ENCODE measurements at regions not wholly inside any gene's neighbourhood (a gene's known extent, or its start where the extent isn't known, plus 50 kb on each side); places are given as distances from the start of the nearest gene placed in this dataset.
A peak's percentile ranks its signal among the peaks of the same experiment; 100 is the strongest.

- peak; percentile 55 for DNase-seq
These were observed 277.0 kb downstream of the PTPRU start for GRCh38 chr1:29513357-29513756.

DNA sequence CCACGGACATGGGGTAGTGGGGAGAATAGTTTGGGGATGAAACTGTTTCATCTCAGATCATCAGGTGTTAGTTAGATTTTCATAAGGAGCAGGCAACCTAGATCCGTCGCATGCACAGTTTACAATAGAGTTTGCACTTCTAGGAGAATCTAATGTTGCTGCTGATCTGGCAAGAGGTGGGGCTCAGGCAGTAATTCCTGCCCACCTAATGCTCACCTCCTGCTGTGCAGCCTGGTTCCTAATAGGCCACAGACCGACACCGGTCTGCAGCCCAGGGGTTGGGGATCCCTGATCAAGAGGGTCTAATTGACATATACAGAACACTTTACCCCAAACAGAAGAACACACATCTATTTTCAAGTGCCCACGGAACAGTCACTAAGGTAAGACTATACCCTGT is 275.1 kb downstream of the PTPRU start:
- no peak for DNase-seq

- DNase-seq, result no peak
These were observed 272.3 kb downstream of the PTPRU start for GRCh38 chr1:29508458-29509107.

- DNase-seq, result no peak
These were observed 270.4 kb downstream of the PTPRU start for GRCh38 chr1:29506678-29507225.

DNA sequence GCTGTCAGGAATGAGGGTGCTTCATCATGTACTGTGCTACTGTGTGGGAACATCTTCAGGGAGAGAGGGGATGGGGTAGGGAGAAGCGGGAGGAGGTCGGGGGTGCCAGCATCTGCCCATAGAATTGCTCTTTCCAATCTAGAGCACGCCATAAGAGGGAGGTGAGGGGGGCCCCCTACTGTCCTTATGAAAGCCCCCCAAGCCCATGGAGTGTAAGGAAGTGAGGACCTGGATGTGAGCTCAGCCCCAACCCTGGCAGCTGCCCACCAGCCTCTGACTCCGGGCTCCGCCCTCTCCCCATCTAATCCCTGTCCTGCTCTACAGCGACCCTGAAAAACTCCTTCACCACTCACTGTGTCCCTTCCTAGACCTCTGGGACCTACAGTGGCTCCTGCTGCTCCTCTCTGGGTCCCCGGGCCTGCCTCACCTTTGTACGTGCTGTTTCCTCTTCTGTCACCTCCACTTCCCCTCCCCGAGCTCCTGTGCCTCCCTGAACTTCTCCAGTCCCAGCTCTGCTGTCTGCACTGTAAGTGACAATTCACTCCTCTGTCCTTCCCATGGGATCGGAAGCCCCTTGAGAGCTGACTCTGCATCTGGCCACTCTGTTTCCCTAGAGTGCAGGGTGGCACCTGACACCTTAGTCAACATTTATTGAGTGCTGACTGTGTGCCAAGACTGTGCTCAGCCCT is 269.4 kb downstream of the PTPRU start:
- no peak for DNase-seq

GRCh38 chr1:29504709-29505410 is 268.5 kb downstream of the PTPRU start:
- no peak for DNase-seq

GRCh38 chr1:29504196-29504595 is 267.9 kb downstream of the PTPRU start:
- peak; percentile 7 for DNase-seq

DNA sequence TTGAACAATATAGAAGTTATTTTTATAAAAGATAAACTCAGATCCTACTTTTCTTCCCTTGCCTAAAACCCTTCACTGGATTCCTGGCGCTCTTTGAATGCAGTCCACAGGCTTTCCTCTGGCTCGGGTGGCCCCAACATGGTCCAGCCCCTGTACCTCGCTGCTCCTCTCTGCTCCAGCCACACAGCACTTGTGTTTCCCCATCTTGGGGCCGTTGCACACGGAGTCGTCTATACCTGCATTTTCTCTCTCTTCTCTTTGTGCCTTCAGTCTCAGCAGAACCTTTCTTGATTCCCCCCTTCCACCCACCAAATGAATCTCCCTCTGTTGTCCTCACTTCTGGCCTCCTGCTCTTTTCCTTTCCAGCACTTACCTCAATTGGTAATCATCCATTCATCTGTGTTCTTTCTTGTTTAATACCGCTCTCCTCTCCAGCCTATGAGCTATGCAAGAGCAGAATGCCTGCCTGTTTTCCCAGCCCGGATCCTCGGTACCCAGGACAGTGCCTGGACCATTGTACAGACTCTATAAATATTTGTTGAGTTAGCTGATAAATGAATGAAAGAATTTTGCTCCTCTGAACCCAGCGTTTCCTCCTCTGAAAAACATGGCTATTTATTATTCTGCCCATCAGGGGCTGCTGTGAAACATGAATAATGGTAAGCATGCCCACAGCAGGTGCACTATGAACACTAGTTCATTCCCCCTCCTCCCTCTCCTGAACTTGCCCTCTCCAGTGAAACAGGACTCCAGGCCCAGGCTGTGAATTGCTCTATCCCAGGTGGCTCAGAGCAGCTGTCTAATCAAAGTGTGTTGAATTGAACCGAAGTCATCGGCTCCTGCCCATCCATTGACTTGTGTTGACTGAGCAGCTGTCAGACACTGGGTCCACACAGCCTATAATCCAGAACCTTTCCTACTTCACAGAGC is 266.9 kb downstream of the PTPRU start:
- DNase-seq, result no peak

DNA sequence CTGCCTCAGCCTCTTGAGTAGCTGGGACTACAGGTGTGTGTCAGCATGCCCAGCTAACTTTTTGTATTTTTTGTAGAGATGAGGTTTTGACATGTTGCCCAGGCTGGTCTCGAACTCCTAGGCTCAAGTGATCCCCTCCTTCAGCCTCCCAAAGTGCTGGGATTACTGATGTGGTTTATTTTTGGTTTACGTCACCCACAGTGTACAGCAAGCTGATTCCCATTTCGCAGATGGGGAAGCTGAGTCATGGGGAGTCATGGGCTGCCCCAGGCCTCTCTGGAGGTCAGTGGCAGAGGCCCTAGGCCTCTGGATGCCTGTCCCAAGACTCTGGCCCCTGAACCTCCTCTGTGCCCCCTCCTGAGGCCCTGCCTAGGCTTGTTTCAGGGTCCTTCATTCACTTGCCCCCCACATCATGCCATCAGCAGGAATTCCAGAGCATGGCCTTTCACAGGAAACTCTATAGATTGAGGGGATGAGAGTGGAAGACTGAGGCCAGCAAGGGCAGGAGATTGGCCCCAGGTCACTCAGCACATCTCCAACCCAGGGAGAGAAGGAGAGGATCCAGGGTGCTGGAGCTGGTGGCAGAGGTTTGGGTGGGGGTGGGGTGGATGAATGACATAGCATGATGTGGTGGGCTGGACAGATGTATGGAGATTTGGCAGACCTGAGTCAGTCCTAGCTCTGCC is 266.0 kb downstream of the PTPRU start:
- DNase-seq, result no peak

DNA sequence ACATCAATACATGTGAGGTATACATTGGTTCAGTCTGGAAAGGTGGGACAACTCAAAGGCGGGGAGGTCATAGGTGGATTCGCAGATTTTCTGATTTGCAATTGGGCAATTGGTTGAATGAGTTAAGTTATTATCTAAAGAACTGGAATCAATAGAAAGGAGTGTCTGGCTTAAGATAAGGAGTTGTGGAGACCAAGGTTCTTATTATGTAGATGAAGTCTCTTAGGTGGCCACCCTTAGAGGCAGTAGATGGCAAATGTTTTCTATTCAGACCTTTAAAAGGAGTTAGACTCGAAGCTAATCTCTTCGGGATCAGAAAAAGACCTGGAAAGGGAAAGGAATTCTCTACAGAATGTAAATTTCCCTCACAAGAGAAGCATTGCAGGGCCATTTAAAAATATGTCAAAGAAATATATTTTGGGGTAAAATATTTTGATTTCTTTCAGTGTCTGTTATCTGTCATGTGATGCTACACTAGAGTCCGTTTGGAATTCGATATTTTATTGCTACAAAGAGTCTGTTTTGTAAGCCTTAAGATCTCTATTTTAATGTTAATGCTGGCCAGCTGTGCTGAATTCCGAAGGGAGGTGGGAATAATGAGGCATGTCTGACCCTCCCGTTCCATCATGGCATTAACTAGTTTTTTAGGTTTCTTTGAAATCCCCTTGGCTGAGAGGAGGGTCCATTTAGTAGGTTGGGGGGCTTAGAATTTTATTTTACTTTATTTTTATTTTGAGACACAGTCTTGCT is 265.1 kb downstream of the PTPRU start:
- DNase-seq, result no peak

GRCh38 chr1:29500651-29501050 is 264.3 kb downstream of the PTPRU start:
- no peak for DNase-seq

DNA sequence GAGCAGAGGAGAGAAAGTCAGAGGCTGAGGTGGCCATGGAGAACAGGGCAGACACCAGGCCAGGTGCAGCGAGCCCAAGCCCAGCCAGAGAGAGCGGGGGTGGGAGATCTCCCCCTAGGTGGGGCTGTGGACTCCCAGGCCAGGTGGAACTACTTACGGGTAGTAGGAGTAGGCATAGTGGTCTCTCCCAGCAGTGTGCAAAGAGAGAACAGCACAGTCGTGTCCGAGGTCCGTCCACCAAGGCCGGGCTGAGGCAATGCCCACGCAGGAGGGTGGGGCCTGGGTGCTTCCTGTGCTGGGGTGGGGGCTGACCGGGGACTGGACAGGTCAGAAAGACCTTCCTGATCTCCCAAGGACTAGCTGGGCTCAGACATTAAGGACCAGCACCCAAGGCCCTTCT is 263.7 kb downstream of the PTPRU start:
- no peak for DNase-seq

GRCh38 chr1:29499104-29499650 is 262.9 kb downstream of the PTPRU start:
- no peak for DNase-seq

GRCh38 chr1:29498126-29499103 is 262.1 kb downstream of the PTPRU start:
- DNase-seq, result no peak

DNA sequence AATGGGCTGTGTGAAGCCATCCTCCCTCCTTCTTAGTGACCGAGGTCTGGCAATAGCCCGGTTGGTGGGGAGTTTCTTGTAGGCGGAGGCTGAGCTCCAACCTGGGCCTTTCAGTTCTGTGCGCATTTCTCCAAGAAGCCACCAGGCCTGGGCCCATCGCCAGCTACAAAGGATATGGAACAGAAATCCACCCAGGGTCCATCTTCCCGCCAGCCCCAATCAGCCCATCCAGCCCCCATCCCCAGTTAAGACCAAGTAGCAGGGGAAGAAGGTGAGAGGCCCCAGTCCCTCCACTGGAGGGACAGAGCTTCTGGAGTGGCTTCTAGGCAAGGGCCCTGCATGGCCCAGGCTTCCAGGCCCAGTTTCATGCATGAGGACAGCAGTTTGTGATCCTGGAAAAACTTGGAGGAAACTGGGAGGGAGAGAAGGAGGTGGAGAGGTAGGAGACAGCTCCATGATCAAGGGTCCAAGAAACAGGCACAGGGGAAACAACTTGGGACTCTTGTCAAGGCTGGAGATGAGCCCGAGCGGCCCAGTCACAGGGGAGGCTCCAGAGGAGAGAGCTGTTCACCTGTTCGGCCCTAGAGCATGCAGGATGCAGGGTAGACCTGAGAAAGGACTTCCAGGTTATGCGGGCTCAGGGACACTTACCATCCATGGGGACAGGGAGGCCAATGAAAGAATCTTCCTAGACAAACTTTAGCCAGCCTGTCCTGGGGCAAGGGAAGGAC is 261.2 kb downstream of the PTPRU start:
- no peak for DNase-seq

DNA sequence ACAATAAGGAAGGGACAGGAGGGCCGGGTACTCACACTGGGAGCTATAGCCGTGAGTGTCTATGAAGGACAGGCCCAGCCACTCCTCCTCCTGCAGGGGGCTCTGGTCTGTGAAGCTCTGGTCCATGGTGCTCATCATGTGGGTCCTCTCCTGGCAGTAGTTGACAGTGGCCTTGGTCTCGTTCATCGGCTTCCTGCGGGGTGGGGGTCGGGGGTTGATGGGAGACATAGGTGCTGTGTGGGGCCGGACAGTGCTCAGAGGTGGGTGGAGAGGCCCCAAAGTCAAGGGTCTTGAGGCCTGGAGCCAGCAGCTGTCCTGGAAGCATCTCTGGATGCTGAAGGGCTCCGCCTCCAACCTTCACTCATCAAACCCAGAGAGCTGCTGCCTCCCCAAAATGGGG is 260.4 kb downstream of the PTPRU start:
- DNase-seq, result no peak

- DNase-seq, result no peak
These were observed 254.0 kb downstream of the PTPRU start for GRCh38 chr1:29490204-29490934.

GRCh38 chr1:29489471-29489870 is 253.1 kb downstream of the PTPRU start:
- no peak for DNase-seq
